ENCODE measurements at regions not wholly inside any gene's neighbourhood (a gene's known extent, or its start where the extent isn't known, plus 50 kb on each side); places are given as distances from the start of the nearest gene placed in this dataset.
A peak's percentile ranks its signal among the peaks of the same experiment; 100 is the strongest.

DNA sequence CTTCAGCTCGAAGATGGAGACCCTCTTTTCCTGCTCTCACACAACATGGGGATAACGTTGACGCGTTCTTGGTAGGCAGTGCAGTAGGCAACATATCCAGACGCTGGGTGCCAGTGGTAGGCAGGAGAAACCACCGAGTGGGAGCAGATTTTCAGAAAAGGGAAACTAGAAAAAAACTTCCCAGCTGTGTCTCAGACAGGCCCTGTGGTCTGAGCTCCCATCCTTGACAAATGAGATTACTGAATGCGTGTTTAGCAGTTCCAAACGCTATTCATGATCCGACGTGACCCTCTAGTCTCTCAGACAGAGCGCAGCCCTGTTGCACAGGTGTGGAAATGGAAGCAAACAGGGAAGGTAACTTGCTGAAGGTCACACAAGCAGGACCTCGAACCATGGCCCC, 83.9 kb upstream of the DUSP22 start:
- no peak for ATAC-seq
- Mint-ChIP-seq H3K27ac (peak overlapping the region; percentile 21 to 90), H3K36me3 (peaks cover under 1% of the 10 kb centered on the region), H3K4me1 (ENCODE audit: low read depth in 2 of 2) (peaks cover 32 to 38% of the 10 kb centered on the region in 2 donors), H3K9me3 (no peaks in the 10 kb centered on the region), H3K27me3 (peaks cover 0 to 26% of the 10 kb centered on the region in 2 donors), H3K4me3 (peak overlapping the region; percentile 82)
- DNase-seq (ENCODE audit: low spot score): no peak

DNA sequence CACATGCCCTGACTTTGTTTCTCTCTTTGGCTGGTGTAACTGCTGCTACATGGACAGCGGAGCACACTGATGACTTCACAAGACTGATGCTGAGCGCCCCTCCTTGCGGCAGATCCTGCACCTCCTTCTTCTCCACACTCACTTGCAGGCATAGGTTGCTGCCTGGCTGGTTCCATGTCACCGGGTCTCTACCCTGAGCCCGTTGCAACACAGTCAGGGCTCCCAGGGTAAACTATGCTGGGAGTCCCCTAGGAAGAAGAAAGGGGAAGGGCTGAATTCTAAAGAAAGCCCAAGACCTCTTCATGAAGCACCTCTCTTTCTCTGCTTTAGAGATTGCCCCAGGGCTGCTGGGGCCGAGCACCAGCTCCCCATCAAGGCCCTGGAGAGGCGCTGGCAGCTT, 83.3 kb upstream of the DUSP22 start:
- DNase-seq (ENCODE audit: low spot score) (no peak), ATAC-seq (no peak)
- H3K36me3 Mint-ChIP-seq: peaks cover 5% of the 10 kb centered on the region
- peak overlapping the region; percentile 82 for H3K4me3 Mint-ChIP-seq
- H3K4me1 Mint-ChIP-seq (ENCODE audit: low read depth in 2 of 2): peaks cover 33 to 42% of the 10 kb centered on the region in 2 donors
- H3K9me3 Mint-ChIP-seq: no peaks in the 10 kb centered on the region
- peaks cover 0 to 23% of the 10 kb centered on the region in 2 donors for H3K27me3 Mint-ChIP-seq
- peak overlapping the region in 1 of 2 donors; percentile 90 for H3K27ac Mint-ChIP-seq

GRCh38 chr6:209432-210103, 82.7 kb upstream of the DUSP22 start:
- H3K27me3 Mint-ChIP-seq: peaks cover 0 to 23% of the 10 kb centered on the region in 2 donors

GRCh38 chr6:210104-210456, 82.2 kb upstream of the DUSP22 start:
- DNase-seq (ENCODE audit: low spot score) (no peak), ATAC-seq (no peak)
- H3K4me3 Mint-ChIP-seq: peak overlapping the region; percentile 82
- H3K27ac Mint-ChIP-seq: peak overlapping the region; percentile 67 to 90
- no peaks in the 10 kb centered on the region for H3K9me3 Mint-ChIP-seq
- H3K4me1 Mint-ChIP-seq (ENCODE audit: low read depth in 2 of 2): peaks cover 41 to 51% of the 10 kb centered on the region in 2 donors
- H3K27me3 Mint-ChIP-seq: peaks cover 0 to 23% of the 10 kb centered on the region in 2 donors
- peaks cover 5% of the 10 kb centered on the region for H3K36me3 Mint-ChIP-seq

More at GRCh38 chr6:209432-210103, 82.7 kb upstream of the DUSP22 start:
- H3K36me3 Mint-ChIP-seq: peaks cover 5% of the 10 kb centered on the region
- peak; percentile 72 to 90 for ATAC-seq
- DNase-seq (ENCODE audit: low spot score): no peak
- H3K4me3 Mint-ChIP-seq: peak overlapping the region; percentile 82
- H3K9me3 Mint-ChIP-seq: no peaks in the 10 kb centered on the region
- peaks cover 36 to 46% of the 10 kb centered on the region in 2 donors for H3K4me1 Mint-ChIP-seq (ENCODE audit: low read depth in 2 of 2)
- H3K27ac Mint-ChIP-seq: peak overlapping the region; percentile 67 to 90

DNA sequence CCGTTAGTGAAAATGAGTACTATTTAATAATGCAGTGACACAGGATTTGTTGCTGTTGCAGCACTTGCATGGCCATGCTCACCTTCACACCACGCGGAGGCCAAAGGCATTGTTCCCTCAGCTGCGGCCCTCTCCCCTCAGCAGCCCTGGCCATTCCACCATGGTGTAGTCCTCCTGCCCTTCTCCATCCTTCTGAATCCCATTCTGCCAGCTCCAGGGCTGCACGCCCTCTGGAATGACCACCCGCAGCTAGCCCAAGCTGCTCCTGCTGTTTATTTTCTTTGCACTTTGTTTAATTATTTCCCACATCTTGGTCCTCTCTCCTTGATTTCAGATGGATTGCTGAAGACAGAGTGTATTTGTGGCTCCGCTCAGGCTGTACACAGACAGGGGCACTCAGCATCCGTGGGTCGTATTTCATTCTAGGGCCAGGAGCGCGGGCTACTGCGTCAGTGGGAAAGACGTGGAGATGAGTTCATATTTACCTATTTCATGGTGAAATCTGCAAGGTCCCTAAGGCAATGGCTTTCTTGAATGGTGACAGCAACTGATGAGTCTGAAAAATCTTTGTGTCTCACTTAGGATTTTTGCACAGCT, 81.4 kb upstream of the DUSP22 start:
- H3K4me3 Mint-ChIP-seq: peak overlapping the region; percentile 82
- no peaks in the 10 kb centered on the region for H3K9me3 Mint-ChIP-seq
- ATAC-seq: no peak

GRCh38 chr6:211871-212497, 80.3 kb upstream of the DUSP22 start:
- Mint-ChIP-seq H3K9me3 (no peaks in the 10 kb centered on the region), H3K27ac (peak overlapping the region in 1 of 2 donors; percentile 34), H3K36me3 (peaks cover 5% of the 10 kb centered on the region), H3K4me1 (ENCODE audit: low read depth in 2 of 2) (peaks cover 52 to 68% of the 10 kb centered on the region in 2 donors), H3K4me3 (no peak overlapping the region), H3K27me3 (peaks cover 0 to 19% of the 10 kb centered on the region in 2 donors)
- ATAC-seq (no peak), DNase-seq (ENCODE audit: low spot score) (no peak)

More for the DNA sequence above, 81.4 kb upstream of the DUSP22 start:
- peaks cover 5% of the 10 kb centered on the region for H3K36me3 Mint-ChIP-seq
- peaks cover 0 to 21% of the 10 kb centered on the region in 2 donors for H3K27me3 Mint-ChIP-seq
- no peak for DNase-seq (ENCODE audit: low spot score)
- H3K4me1 Mint-ChIP-seq (ENCODE audit: low read depth in 2 of 2): peaks cover 49 to 59% of the 10 kb centered on the region in 2 donors
- H3K27ac Mint-ChIP-seq: peak overlapping the region in 1 of 2 donors; percentile 90

GRCh38 chr6:213284-213683, 79.0 kb upstream of the DUSP22 start:
- peaks cover 61 to 76% of the 10 kb centered on the region in 2 donors for H3K4me1 Mint-ChIP-seq (ENCODE audit: low read depth in 2 of 2)
- peak overlapping the region; percentile 19 for H3K4me3 Mint-ChIP-seq
- peak overlapping the region in 1 of 2 donors; percentile 19 for H3K27ac Mint-ChIP-seq
- no peak for ATAC-seq
- peaks cover 0 to 19% of the 10 kb centered on the region in 2 donors for H3K27me3 Mint-ChIP-seq
- peaks cover 5% of the 10 kb centered on the region for H3K36me3 Mint-ChIP-seq
- no peak for DNase-seq (ENCODE audit: low spot score)
- H3K9me3 Mint-ChIP-seq: no peaks in the 10 kb centered on the region

DNA sequence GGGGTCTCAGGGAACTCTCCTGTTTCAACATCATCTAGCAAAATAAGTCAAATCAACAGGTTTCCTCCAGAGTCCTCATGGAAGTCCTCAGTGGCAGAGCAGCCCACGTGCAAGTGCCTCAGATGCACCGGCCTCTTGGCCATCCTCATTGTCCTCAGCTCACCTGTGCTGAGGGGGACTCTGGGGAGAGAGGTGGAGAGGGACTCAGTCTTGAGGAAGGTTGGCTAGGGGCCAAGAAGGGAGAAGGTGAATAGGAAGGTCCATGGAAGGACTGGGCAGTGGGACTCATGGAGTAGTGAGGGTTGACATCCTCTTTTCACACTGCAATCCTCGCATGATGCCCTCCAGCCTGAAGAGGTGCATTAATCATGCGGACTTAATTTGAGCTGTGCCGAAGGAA, 77.9 kb upstream of the DUSP22 start:
- no peak for ATAC-seq
- peaks cover 64 to 75% of the 10 kb centered on the region in 2 donors for H3K4me1 Mint-ChIP-seq (ENCODE audit: low read depth in 2 of 2)
- H3K36me3 Mint-ChIP-seq: peaks cover 5% of the 10 kb centered on the region
- H3K4me3 Mint-ChIP-seq: peak overlapping the region; percentile 10
- peaks cover 0 to 17% of the 10 kb centered on the region in 2 donors for H3K27me3 Mint-ChIP-seq
- no peaks in the 10 kb centered on the region for H3K9me3 Mint-ChIP-seq
- no peak for DNase-seq (ENCODE audit: low spot score)
- peak overlapping the region; percentile 44 to 51 for H3K27ac Mint-ChIP-seq

GRCh38 chr6:215335-216034, 76.8 kb upstream of the DUSP22 start:
- H3K9me3 Mint-ChIP-seq: no peaks in the 10 kb centered on the region
- peak overlapping the region; percentile 10 for H3K4me3 Mint-ChIP-seq

GRCh38 chr6:217048-217659, 75.1 kb upstream of the DUSP22 start:
- Mint-ChIP-seq H3K27me3 (peaks cover 0 to 8% of the 10 kb centered on the region in 2 donors), H3K4me1 (ENCODE audit: low read depth in 2 of 2) (peaks cover 64 to 80% of the 10 kb centered on the region in 2 donors), H3K9me3 (no peaks in the 10 kb centered on the region), H3K4me3 (peak overlapping the region; percentile 43), H3K27ac (peak overlapping the region; percentile 44 to 51), H3K36me3 (peaks cover 5% of the 10 kb centered on the region)
- DNase-seq (ENCODE audit: low spot score) (peak; percentile 56), ATAC-seq (no peak)

More at GRCh38 chr6:215335-216034, 76.8 kb upstream of the DUSP22 start:
- H3K27me3 Mint-ChIP-seq: peaks cover 0 to 15% of the 10 kb centered on the region in 2 donors
- H3K4me1 Mint-ChIP-seq (ENCODE audit: low read depth in 2 of 2): peaks cover 56 to 73% of the 10 kb centered on the region in 2 donors
- DNase-seq (ENCODE audit: low spot score): peak; percentile 80
- peak; percentile 91 to 97 for ATAC-seq
- peaks cover 5% of the 10 kb centered on the region for H3K36me3 Mint-ChIP-seq
- peak overlapping the region; percentile 44 to 51 for H3K27ac Mint-ChIP-seq

GRCh38 chr6:218153-219018, 73.9 kb upstream of the DUSP22 start:
- Mint-ChIP-seq H3K36me3 (peaks cover 4% of the 10 kb centered on the region), H3K27ac (peak overlapping the region; percentile 85 to 94), H3K4me1 (ENCODE audit: low read depth in 2 of 2) (peaks cover 70 to 88% of the 10 kb centered on the region in 2 donors), H3K4me3 (peak overlapping the region; percentile 31), H3K27me3 (peaks cover 0 to 1% of the 10 kb centered on the region in 2 donors), H3K9me3 (no peaks in the 10 kb centered on the region)
- peak; percentile 58 for DNase-seq (ENCODE audit: low spot score)
- no peak for ATAC-seq

- Mint-ChIP-seq H3K27ac (peak overlapping the region; percentile 85 to 94), H3K9me3 (no peaks in the 10 kb centered on the region), H3K4me1 (ENCODE audit: low read depth in 2 of 2) (peaks cover 72 to 91% of the 10 kb centered on the region in 2 donors), H3K36me3 (no peaks in the 10 kb centered on the region), H3K4me3 (peak overlapping the region; percentile 31), H3K27me3 (no peaks in the 10 kb centered on the region)
- DNase-seq (ENCODE audit: low spot score) (peak; percentile 45), ATAC-seq (no peak)
These were observed 73.2 kb upstream of the DUSP22 start for GRCh38 chr6:219019-219570.

Measured in natural killer cell treated with Interleukin-12 subunit alpha and Interleukin-12 subunit beta and Interleukin-15 and Interleukin-18, amount 100 ng/mL, for 72 hours (primary cell).